ENCODE measurements at regions not wholly inside any gene's neighbourhood (a gene's known extent, or its start where the extent isn't known, plus 50 kb on each side); places are given as distances from the start of the nearest gene placed in this dataset.

GRCh38 chr6:96276305-96276704, 245.3 kb upstream of the UFL1 start:
- Histone ChIP-seq H3K36me3 (ENCODE audit: insufficient read depth, low read length) (no peaks in the 10 kb centered on the region), H3K9me2 (ENCODE audit: low read depth, low read length) (no peaks in the 10 kb centered on the region), H2AFZ (ENCODE audit: low read length) (no peak overlapping the region), H3K27ac (ENCODE audit: low read depth, low read length, poor library complexity, severe bottlenecking) (no peak overlapping the region), H3K4me3 (ENCODE audit: low read depth, low read length, poor library complexity, severe bottlenecking) (no peak overlapping the region), H3K27me3 (ENCODE audit: insufficient read depth, low read length) (no peaks in the 10 kb centered on the region), H3K4me2 (ENCODE audit: low read length) (no peak overlapping the region), H3K9me3 (ENCODE audit: low read length) (no peaks in the 10 kb centered on the region), H3K79me2 (ENCODE audit: insufficient read depth, low read length) (no peaks in the 10 kb centered on the region), H3K9ac (ENCODE audit: low read length) (no peak overlapping the region), H3K4me1 (ENCODE audit: insufficient read depth, low read length, severe bottlenecking) (no peaks in the 10 kb centered on the region), H4K20me1 (ENCODE audit: insufficient read depth, low read length) (no peaks in the 10 kb centered on the region), H3F3A (ENCODE audit: insufficient read depth, low read length) (no peaks in the 10 kb centered on the region)
- TF ChIP-seq EZH2 (IDR thresholded peaks at IDR 0.05; ENCODE audit: borderline replicate concordance, low read length) (no peak), CTCF (IDR thresholded peaks at IDR 0.05; ENCODE audit: low read length) (no peak)

GRCh38 chr6:96276856-96277255, 244.8 kb upstream of the UFL1 start:
- Histone ChIP-seq H3K36me3 (ENCODE audit: insufficient read depth, low read length) (no peaks in the 10 kb centered on the region), H3K4me2 (ENCODE audit: low read length) (no peak overlapping the region), H3K4me3 (ENCODE audit: low read depth, low read length, poor library complexity, severe bottlenecking) (no peak overlapping the region), H2AFZ (ENCODE audit: low read length) (no peak overlapping the region), H3K9me2 (ENCODE audit: low read depth, low read length) (no peaks in the 10 kb centered on the region), H3K27ac (ENCODE audit: low read depth, low read length, poor library complexity, severe bottlenecking) (no peak overlapping the region), H3K9me3 (ENCODE audit: low read length) (no peaks in the 10 kb centered on the region), H3K9ac (ENCODE audit: low read length) (no peak overlapping the region), H3K27me3 (ENCODE audit: insufficient read depth, low read length) (no peaks in the 10 kb centered on the region), H4K20me1 (ENCODE audit: insufficient read depth, low read length) (no peaks in the 10 kb centered on the region), H3K79me2 (ENCODE audit: insufficient read depth, low read length) (no peaks in the 10 kb centered on the region), H3K4me1 (ENCODE audit: insufficient read depth, low read length, severe bottlenecking) (no peaks in the 10 kb centered on the region), H3F3A (ENCODE audit: insufficient read depth, low read length) (no peaks in the 10 kb centered on the region)
- TF ChIP-seq CTCF (IDR thresholded peaks at IDR 0.05; ENCODE audit: low read length) (no peak), EZH2 (IDR thresholded peaks at IDR 0.05; ENCODE audit: borderline replicate concordance, low read length) (no peak)

- no peaks in the 10 kb centered on the region for H3K4me1 ChIP-seq (ENCODE audit: insufficient read depth, low read length, severe bottlenecking)
- H2AFZ ChIP-seq (ENCODE audit: low read length), result no peak overlapping the region
- H3K27me3 ChIP-seq (ENCODE audit: insufficient read depth, low read length), result no peaks in the 10 kb centered on the region
- H3K9ac ChIP-seq (ENCODE audit: low read length), result no peak overlapping the region
- H3F3A ChIP-seq (ENCODE audit: insufficient read depth, low read length), result no peaks in the 10 kb centered on the region
- no peaks in the 10 kb centered on the region for H3K9me3 ChIP-seq (ENCODE audit: low read length)
- TF ChIP-seq CTCF (IDR thresholded peaks at IDR 0.05; ENCODE audit: low read length) (no peak), EZH2 (IDR thresholded peaks at IDR 0.05; ENCODE audit: borderline replicate concordance, low read length) (no peak)
- H3K79me2 ChIP-seq (ENCODE audit: insufficient read depth, low read length), result no peaks in the 10 kb centered on the region
- H3K9me2 ChIP-seq (ENCODE audit: low read depth, low read length), result no peaks in the 10 kb centered on the region
- no peak overlapping the region for H3K4me3 ChIP-seq (ENCODE audit: low read depth, low read length, poor library complexity, severe bottlenecking)
- H3K27ac ChIP-seq (ENCODE audit: low read depth, low read length, poor library complexity, severe bottlenecking), result no peak overlapping the region
- no peaks in the 10 kb centered on the region for H4K20me1 ChIP-seq (ENCODE audit: insufficient read depth, low read length)
- no peaks in the 10 kb centered on the region for H3K36me3 ChIP-seq (ENCODE audit: insufficient read depth, low read length)
- H3K4me2 ChIP-seq (ENCODE audit: low read length), result no peak overlapping the region
Measured at GRCh38 chr6:96279084-96279483, 242.5 kb upstream of the UFL1 start.
